ENCODE measurements at regions not wholly inside any gene's neighbourhood (a gene's known extent, or its start where the extent isn't known, plus 50 kb on each side); places are given as distances from the start of the nearest gene placed in this dataset.

DNA sequence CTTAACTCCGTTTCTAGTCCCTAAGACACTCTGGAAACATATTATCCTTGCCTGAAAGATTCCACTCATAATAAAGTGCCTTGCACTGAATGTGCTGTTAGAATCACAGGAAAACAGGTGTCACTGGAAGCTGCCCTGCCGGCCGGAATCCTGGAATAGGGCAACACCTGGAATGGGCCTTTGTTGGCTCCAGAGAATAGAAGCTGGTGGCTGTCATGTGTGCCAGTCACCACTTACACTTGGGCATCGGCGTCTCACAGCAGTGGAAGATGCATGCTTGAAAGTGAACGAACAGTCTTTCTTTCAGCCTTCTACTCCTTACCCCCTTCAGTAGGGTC, 90.8 kb upstream of the AFDN start:
- TF ChIP-seq CTCF (IDR thresholded peaks at IDR 0.05) (no peak), POLR2A (IDR thresholded peaks at IDR 0.05) (no peak)
